ENCODE measurements at regions not wholly inside any gene's neighbourhood (a gene's known extent, or its start where the extent isn't known, plus 50 kb on each side); places are given as distances from the start of the nearest gene placed in this dataset.
"Not testable (repeated sequence)": the region's sequence is repeated elsewhere in the genome, so short reads cannot be mapped to it uniquely, and the experiment has no call there.

DNA sequence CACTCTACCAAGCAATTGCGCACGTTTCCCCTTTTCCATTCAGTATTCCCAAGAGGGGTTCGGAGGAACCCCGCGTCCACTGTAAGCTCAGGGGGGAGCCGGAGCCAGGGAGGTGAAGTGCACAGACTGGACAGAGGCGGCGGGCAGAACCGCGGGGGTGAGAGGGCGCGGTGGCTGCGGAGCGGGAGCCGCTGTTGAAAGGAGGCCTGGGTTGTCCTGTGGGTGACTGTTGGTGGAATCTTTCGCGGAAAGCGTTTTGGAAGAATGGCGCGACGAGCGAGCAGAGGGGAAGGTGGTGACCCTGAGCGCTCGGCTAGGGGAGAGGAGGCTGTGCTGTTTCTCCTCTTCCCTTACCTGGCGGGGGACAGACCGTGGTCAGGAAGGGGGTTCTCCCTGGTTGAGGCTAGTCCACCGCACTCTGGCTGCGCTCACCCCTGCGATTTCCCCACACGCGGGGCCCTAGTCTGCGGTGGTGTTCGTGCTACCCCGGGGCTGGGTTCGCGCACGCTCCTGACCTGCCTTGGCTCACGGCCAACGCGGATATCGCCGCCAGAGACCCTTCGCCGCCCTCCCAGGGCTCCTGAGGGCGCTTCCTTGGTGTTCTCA is 92.8 kb downstream of the PRKAB2 start:
- H3K36me3 ChIP-seq (ENCODE audit: insufficient read depth, low read length), result no peaks in the 10 kb centered on the region
- H3K4me3 ChIP-seq (ENCODE audit: low read length), result peak overlapping the region; percentile 19

DNA sequence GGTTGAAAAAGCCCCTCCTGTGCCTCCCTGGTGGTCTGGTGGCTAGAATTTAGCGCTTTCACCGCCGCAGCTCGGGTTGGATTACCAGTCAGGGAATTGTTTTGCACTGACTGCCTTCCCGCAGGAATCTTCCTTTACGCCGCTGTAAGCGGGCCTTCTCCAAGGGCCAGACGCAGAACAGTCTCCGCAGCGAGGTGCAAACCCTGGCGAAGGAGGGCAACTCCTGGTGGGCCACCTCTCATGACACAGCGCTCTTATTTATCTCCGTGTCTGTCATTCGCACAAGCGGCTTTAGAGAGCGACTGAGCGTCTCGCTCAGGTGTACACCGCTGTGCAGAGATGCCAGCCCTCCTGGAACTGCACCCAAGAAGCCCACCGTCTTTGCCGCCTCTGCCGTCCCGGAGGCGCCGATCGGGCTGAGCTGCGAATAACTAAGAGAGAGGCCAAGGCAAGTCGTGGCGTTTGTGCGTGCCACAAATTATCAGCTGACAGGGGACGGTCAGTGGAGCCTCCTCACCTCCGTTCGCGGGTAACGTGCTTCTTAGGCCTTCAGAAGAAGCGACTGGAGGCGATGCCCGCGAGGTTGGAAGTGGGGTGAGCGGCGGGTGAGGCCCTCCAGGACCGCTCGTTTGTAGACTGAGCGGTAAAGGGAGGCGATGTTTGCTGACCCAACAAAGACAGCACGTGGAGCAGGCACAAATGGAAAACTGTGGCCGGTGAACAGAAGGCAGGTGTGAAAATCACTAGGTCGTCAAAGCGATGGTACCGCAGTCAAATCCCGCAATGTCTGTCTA is 93.5 kb downstream of the PRKAB2 start:
- Histone ChIP-seq H3K9me3 (replicated peaks; ENCODE audit: low read length) (no peaks in the 10 kb centered on the region), H3K4me1 (ENCODE audit: control insufficient read depth, insufficient read depth, low read length) (peaks cover 5% of the 10 kb centered on the region), H3K27me3 (ENCODE audit: control insufficient read depth, insufficient read depth, low read length) (peaks cover 92% of the 10 kb centered on the region), H3K4me2 (ENCODE audit: low read length) (no peak overlapping the region), H3K4me3 (ENCODE audit: low read length) (no peak overlapping the region), H3K9ac (ENCODE audit: low read depth, low read length) (no peak overlapping the region), H3K36me3 (ENCODE audit: insufficient read depth, low read length) (no peaks in the 10 kb centered on the region)

More for the DNA sequence above, 92.8 kb downstream of the PRKAB2 start:
- Histone ChIP-seq H3K9me3 (replicated peaks; ENCODE audit: low read length) (no peaks in the 10 kb centered on the region), H3K4me1 (ENCODE audit: control insufficient read depth, insufficient read depth, low read length) (peaks cover 7% of the 10 kb centered on the region), H3K4me2 (ENCODE audit: low read length) (no peak overlapping the region), H3K9ac (ENCODE audit: low read depth, low read length) (no peak overlapping the region), H3K27me3 (ENCODE audit: control insufficient read depth, insufficient read depth, low read length) (peaks cover 87% of the 10 kb centered on the region)

DNA sequence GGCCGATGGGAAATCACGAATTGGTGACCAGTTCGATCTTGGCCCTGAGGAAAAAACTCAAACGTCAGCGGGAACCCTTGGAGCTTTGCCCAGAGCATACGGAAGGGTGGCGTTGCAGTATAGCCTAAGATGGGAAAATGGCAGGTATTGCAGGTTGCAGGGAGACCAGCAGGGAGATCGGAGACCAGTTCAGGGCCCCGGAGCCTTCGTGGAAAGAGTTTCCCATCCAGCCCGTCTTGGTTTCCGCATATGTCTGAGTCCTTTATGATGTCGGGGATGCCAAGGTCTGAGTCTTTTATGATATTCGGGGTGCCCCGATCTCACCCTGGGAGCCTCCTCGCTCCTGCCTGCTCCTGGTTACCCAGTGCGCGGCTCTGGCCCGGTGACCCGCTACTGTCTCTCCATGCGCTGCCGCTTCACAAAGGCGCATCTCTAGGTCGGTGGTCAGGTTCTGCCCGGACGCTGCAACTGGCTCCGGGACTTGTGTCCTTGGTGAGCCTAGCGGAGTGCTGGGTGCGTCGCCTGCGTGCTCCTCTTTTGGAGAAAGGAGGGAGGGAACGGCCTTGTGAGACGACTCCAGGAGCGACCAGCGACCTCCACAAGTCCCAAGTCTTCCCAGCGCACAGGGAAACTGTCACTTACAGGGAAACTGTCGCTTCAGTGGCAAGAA is 94.2 kb downstream of the PRKAB2 start:
- no peaks in the 10 kb centered on the region for H3K9me3 ChIP-seq (replicated peaks; ENCODE audit: low read length)
- peaks cover 94% of the 10 kb centered on the region for H3K27me3 ChIP-seq (ENCODE audit: control insufficient read depth, insufficient read depth, low read length)
- no peaks in the 10 kb centered on the region for H3K36me3 ChIP-seq (ENCODE audit: insufficient read depth, low read length)
- no peak overlapping the region for H3K4me2 ChIP-seq (ENCODE audit: low read length)
- H3K4me3 ChIP-seq (ENCODE audit: low read length), result no peak overlapping the region
- peaks cover 3% of the 10 kb centered on the region for H3K4me1 ChIP-seq (ENCODE audit: control insufficient read depth, insufficient read depth, low read length)
- H3K9ac ChIP-seq (ENCODE audit: low read depth, low read length), result no peak overlapping the region

DNA sequence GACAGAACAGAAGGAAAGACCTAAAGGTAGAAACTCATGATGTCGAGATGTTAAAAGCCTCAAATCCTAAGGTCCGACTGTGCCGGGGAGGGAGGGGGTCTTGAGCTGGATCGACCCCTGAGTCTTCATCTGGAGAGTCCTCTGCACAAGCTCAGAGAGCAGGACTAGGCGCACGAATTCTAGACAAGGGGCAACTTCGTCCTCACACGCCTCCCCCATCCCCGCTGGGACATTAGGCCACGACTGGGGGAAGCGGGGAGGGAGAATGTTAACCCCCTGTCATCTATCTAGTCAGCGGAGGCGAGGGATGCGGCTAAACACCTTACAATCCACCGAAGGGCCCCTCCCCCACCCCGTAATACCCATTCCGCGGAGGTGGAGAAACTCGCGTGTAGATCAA is 94.7 kb downstream of the PRKAB2 start:
- H3K9ac ChIP-seq (ENCODE audit: low read depth, low read length), result no peak overlapping the region
- H3K4me1 ChIP-seq (ENCODE audit: control insufficient read depth, insufficient read depth, low read length), result peaks cover 3% of the 10 kb centered on the region
- no peaks in the 10 kb centered on the region for H3K36me3 ChIP-seq (ENCODE audit: insufficient read depth, low read length)
- H3K27me3 ChIP-seq (ENCODE audit: control insufficient read depth, insufficient read depth, low read length), result peaks cover 97% of the 10 kb centered on the region
- no peaks in the 10 kb centered on the region for H3K9me3 ChIP-seq (replicated peaks; ENCODE audit: low read length)
- H3K4me2 ChIP-seq (ENCODE audit: low read length), result no peak overlapping the region
- H3K4me3 ChIP-seq (ENCODE audit: low read length), result no peak overlapping the region

DNA sequence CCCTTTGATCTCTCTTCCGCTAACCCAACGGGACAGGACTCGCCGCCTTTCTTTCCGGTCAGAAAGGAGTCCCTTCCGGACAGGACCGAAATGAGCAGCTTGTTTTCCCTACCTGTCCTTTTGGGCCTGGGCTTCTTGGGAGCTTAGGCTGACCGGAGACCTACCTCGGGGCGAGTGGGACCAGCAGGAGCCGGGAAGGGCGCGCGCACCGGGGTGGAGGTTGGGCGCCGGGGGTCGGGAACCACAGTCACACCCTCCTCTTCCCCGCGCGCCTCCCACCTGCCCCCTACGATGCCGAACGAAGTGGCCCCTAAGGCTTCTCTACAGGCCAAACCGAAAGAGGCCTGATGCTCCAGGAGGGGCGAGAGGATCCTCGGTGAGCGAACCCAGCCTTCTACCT is 95.2 kb downstream of the PRKAB2 start:
- H3K4me3 ChIP-seq (ENCODE audit: low read length), result no peak overlapping the region
- H3K9ac ChIP-seq (ENCODE audit: low read depth, low read length), result no peak overlapping the region
- H3K27me3 ChIP-seq (ENCODE audit: control insufficient read depth, insufficient read depth, low read length), result peaks cover 97% of the 10 kb centered on the region
- H3K9me3 ChIP-seq (replicated peaks; ENCODE audit: low read length), result no peaks in the 10 kb centered on the region
- no peaks in the 10 kb centered on the region for H3K36me3 ChIP-seq (ENCODE audit: insufficient read depth, low read length)
- H3K4me1 ChIP-seq (ENCODE audit: control insufficient read depth, insufficient read depth, low read length), result peaks cover 3% of the 10 kb centered on the region
- no peak overlapping the region for H3K4me2 ChIP-seq (ENCODE audit: low read length)

DNA sequence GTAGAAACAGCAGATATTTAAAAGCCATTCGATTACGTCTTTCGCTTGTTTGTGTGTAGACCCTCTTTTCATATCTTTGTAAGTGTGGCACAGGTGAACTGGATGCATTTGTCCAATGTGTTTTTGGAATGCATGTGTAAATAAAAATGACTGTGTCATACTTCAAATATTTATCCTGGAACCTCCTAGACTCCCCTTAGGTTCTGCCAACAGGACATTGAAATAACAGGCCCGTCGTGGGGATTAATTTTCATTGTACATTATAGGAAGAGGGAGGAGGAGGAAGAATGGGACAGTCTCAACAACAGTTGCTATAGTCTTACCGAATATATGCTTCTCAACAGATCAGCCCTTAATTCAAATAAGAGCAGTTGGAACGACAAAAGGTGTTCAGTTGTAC is 95.8 kb downstream of the PRKAB2 start:
- no peak overlapping the region for H3K4me3 ChIP-seq (ENCODE audit: low read length)
- no peak overlapping the region for H3K4me2 ChIP-seq (ENCODE audit: low read length)
- H3K4me1 ChIP-seq (ENCODE audit: control insufficient read depth, insufficient read depth, low read length), result peaks cover 3% of the 10 kb centered on the region
- peaks cover 99% of the 10 kb centered on the region for H3K27me3 ChIP-seq (ENCODE audit: control insufficient read depth, insufficient read depth, low read length)
- H3K36me3 ChIP-seq (ENCODE audit: insufficient read depth, low read length), result no peaks in the 10 kb centered on the region
- H3K9ac ChIP-seq (ENCODE audit: low read depth, low read length), result no peak overlapping the region
- H3K9me3 ChIP-seq (replicated peaks; ENCODE audit: low read length), result no peaks in the 10 kb centered on the region

DNA sequence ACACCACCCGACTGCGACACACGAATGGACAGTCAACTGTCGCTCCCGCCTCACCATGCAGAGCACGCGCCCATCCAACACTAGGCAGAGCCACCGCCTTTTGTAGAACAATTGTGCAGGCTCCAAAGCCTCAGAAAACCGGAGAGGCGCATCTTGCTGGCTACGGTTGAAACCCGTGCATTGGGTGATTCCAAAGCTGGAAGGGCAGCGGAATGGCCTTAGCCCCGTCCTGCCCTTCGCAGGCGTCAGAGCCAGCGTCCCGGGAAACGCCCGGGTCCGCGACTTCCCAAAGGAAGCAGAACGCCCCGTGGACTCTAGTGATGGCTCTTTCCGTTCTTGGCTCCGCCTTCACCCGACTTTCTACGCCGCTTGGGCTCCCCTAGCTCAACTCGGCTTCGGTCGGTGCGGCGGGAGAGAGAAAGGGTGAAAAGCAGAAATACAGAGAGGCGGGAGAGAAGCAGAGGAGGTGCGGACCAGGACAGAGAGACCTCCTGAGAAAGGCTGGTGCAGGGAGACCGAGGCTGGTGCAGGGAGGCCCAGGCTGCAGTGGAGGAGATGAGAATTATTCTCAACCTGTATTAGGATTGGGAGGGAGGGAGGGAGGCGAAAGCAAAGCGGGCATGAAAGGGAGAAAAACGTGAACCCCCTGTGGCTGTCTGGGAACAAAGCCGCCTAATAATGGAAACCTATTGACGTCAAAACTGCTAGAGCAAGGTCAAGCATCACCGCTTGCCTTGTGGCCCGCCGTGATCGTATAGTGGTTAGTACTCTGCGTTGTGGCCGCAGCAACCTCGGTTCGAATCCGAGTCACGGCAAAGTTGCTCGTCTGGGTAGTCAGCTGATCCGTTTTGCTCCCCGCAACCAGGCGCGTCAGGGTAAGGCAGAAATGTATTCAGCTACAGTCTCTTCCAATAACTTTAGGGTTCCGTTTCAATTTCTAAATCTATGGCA is 99.5 kb downstream of the PRKAB2 start:
- Histone ChIP-seq H3K4me2 (ENCODE audit: low read length) (peak overlapping the region; percentile 69), H3K27me3 (ENCODE audit: control insufficient read depth, insufficient read depth, low read length) (peaks cover 71% of the 10 kb centered on the region), H3K9me3 (replicated peaks; ENCODE audit: low read length) (no peaks in the 10 kb centered on the region), H3K4me1 (ENCODE audit: control insufficient read depth, insufficient read depth, low read length) (no peaks in the 10 kb centered on the region), H3K4me3 (ENCODE audit: low read length) (peak overlapping the region; percentile 60), H3K9ac (ENCODE audit: low read depth, low read length) (no peak overlapping the region), H3K36me3 (ENCODE audit: insufficient read depth, low read length) (no peaks in the 10 kb centered on the region)

DNA sequence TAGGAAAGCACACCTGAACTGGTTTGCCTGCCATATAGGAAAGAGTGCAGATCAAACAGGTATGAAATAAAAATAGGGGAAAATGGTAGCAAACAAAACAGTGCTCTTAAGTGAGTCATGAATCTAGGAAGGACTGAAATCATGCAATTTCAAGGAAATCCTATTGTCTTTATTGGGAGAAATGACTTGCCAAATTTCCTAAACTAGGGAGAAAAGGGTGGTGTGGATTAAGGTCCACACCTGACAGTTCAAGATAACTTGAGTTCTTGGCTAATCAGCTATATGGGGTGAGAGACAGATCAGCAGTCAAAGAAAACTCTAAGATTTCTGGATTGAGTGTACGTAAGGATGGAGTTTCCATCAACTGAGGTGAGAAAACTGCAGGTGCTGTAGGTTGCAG is 101.1 kb downstream of the PRKAB2 start:
- H3K27me3 ChIP-seq (ENCODE audit: control insufficient read depth, insufficient read depth, low read length), result peaks cover 54% of the 10 kb centered on the region
- H3K4me1 ChIP-seq (ENCODE audit: control insufficient read depth, insufficient read depth, low read length), result no peaks in the 10 kb centered on the region
- H3K4me3 ChIP-seq (ENCODE audit: low read length), result no peak overlapping the region
- H3K36me3 ChIP-seq (ENCODE audit: insufficient read depth, low read length), result no peaks in the 10 kb centered on the region
- no peak overlapping the region for H3K4me2 ChIP-seq (ENCODE audit: low read length)
- H3K9ac ChIP-seq (ENCODE audit: low read depth, low read length), result no peak overlapping the region
- no peaks in the 10 kb centered on the region for H3K9me3 ChIP-seq (replicated peaks; ENCODE audit: low read length)

DNA sequence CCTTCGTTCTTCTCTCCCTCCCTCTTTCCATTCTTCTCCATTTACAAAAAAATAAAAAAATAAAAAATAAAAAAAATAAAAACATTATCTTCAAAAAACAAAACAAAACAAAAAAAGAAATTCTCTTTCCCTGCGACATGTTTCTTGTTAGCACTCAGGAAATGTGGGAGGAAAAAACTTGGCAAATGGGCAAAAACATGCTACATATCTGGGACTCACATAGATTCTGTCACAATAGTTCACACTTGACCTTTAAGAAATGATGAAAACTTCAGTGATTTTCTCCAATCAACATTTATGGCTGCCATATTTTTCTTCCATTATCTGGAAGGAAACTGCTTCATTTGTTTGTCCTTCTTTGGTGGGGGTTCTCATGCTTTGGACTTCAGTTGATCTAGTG is 109.3 kb downstream of the PRKAB2 start:
- no peak overlapping the region for H3K4me2 ChIP-seq (ENCODE audit: low read length)
- no peaks in the 10 kb centered on the region for H3K27me3 ChIP-seq (ENCODE audit: control insufficient read depth, insufficient read depth, low read length)
- no peaks in the 10 kb centered on the region for H3K9me3 ChIP-seq (replicated peaks; ENCODE audit: low read length)
- no peak overlapping the region for H3K9ac ChIP-seq (ENCODE audit: low read depth, low read length)
- no peaks in the 10 kb centered on the region for H3K4me1 ChIP-seq (ENCODE audit: control insufficient read depth, insufficient read depth, low read length)
- no peaks in the 10 kb centered on the region for H3K36me3 ChIP-seq (ENCODE audit: insufficient read depth, low read length)
- H3K4me3 ChIP-seq (ENCODE audit: low read length), result no peak overlapping the region

DNA sequence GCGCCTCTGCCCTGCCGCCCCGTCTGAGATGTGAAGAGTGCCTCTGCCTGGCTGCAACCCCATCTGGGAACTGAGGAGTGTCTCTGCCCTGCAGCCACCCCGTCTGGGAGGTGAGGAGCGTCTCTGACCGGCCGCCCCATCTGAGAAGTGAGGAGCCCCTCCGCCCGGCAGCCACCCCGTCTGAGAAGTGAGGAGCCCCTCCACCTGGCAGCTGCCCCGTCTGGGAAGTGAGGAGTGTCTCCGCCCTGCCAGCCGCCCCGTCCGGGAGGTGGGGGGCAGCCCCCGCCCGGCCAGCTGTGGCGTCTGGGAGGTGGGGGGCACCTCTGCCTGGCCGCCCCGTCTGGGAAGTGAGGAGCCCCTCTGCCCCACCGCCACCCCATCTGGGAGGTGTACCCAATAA is 110.4 kb downstream of the PRKAB2 start:
- H3K4me3 ChIP-seq (ENCODE audit: low read length); H3K9ac ChIP-seq (ENCODE audit: low read depth, low read length): not testable (repeated sequence)

DNA sequence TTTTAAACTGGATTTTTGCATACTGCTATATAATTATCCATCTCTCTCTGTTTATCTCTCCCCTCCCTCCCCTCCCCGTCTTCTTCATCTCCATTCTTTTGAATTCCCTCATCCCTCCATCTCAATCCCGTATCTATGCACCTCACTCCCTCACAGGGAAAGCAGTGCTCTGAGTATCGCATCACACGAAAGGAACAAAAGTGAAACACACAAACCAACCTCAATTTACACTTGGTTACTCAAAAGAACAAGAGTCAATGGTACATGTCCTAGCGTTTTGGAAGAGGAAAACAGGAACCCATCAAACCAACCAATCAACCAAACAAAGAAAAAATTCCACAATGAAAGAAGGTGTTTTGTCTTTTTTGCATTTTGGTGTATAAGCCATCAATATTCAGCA is 115.1 kb downstream of the NBPF12 start:
- H3K27me3 ChIP-seq (ENCODE audit: control insufficient read depth, insufficient read depth, low read length), result peaks cover 8% of the 10 kb centered on the region
- no peaks in the 10 kb centered on the region for H3K4me1 ChIP-seq (ENCODE audit: control insufficient read depth, insufficient read depth, low read length)
- H3K9me3 ChIP-seq (replicated peaks; ENCODE audit: low read length), result no peaks in the 10 kb centered on the region
- no peaks in the 10 kb centered on the region for H3K36me3 ChIP-seq (ENCODE audit: insufficient read depth, low read length)
- no peak overlapping the region for H3K4me2 ChIP-seq (ENCODE audit: low read length)
- H3K4me3 ChIP-seq (ENCODE audit: low read length), result no peak overlapping the region
- H3K9ac ChIP-seq (ENCODE audit: low read depth, low read length), result no peak overlapping the region

More for the DNA sequence above, 110.4 kb downstream of the PRKAB2 start:
- H3K36me3 ChIP-seq (ENCODE audit: insufficient read depth, low read length); H3K4me1 ChIP-seq (ENCODE audit: control insufficient read depth, insufficient read depth, low read length); H3K27me3 ChIP-seq (ENCODE audit: control insufficient read depth, insufficient read depth, low read length); H3K4me2 ChIP-seq (ENCODE audit: low read length); H3K9me3 ChIP-seq (replicated peaks; ENCODE audit: low read length): not testable (repeated sequence)
